Osteoblast (primary cell): ENCODE measurements at regions not wholly inside any gene's neighbourhood (a gene's known extent, or its start where the extent isn't known, plus 50 kb on each side); places are given as distances from the start of the nearest gene placed in this dataset.

Experiments used
- DNase-seq: peaks from one replicate; pipeline ENCODE4 v3.0.0; 2011; ENCODE audit warnings: low spot score, mixed read lengths; ENCODE audit not compliant: insufficient read length; ENCODE audit errors: missing footprints
- H2AFZ ChIP-seq: 2 replicates; pipeline ENCODE4 v1.6.0; 2011; ENCODE audit warnings: mild to moderate bottlenecking, low read length
- H3K27ac ChIP-seq: 2 replicates; pipeline ENCODE4 v1.5.1; 2011; ENCODE audit warnings: mild to moderate bottlenecking, low read depth, low read length, moderate library complexity
- H3K27me3 ChIP-seq: 2 replicates; pipeline ENCODE4 v1.6.0; 2012; ENCODE audit warnings: mild to moderate bottlenecking, control low read depth, inconsistent platforms, low read length, moderate library complexity; ENCODE audit not compliant: insufficient read depth
- H3K36me3 ChIP-seq: 2 replicates; pipeline ENCODE4 v1.5.1; 2011; ENCODE audit warnings: mild to moderate bottlenecking, low read length, control low read depth, moderate library complexity; ENCODE audit not compliant: insufficient read depth
- H3K4me1 ChIP-seq: 2 replicates; pipeline ENCODE4 v1.5.1; 2011; ENCODE audit warnings: mild to moderate bottlenecking, low read length, control low read depth, moderate library complexity; ENCODE audit not compliant: insufficient read depth
- H3K4me2 ChIP-seq: 2 replicates; pipeline ENCODE4 v1.6.0; 2011; ENCODE audit warnings: mild to moderate bottlenecking, low read length; ENCODE audit not compliant: insufficient read depth
- H3K4me3 ChIP-seq: fragments of 200-600 bp; sonication (generic); 3 replicates; pipeline ENCODE4 v1.5.1; 2012; ENCODE audit warnings: mild to moderate bottlenecking, low read length, inconsistent platforms; ENCODE audit not compliant: insufficient read depth
- H3K79me2 ChIP-seq: 2 replicates; pipeline ENCODE4 v1.6.0; 2012; ENCODE audit warnings: mild to moderate bottlenecking, low read length, control low read depth, inconsistent platforms; ENCODE audit not compliant: insufficient read depth
- H3K9me3 ChIP-seq: 2 replicates; pipeline ENCODE4 v1.5.1; 2011; ENCODE audit warnings: low read depth, low read length, control low read depth
- H4K20me1 ChIP-seq: 2 replicates; pipeline ENCODE4 v1.6.0; 2012; ENCODE audit warnings: mild to moderate bottlenecking, low read length, control low read depth; ENCODE audit not compliant: insufficient read depth
- TF ChIP-seq, protein P1 (sequence below): IDR thresholded peaks from 2 replicates; pipeline ENCODE4 v1.5.1; 2011; ENCODE audit warnings: mild to moderate bottlenecking, low read depth, low read length, moderate library complexity; ENCODE audit errors: extremely low read depth

DNA sequence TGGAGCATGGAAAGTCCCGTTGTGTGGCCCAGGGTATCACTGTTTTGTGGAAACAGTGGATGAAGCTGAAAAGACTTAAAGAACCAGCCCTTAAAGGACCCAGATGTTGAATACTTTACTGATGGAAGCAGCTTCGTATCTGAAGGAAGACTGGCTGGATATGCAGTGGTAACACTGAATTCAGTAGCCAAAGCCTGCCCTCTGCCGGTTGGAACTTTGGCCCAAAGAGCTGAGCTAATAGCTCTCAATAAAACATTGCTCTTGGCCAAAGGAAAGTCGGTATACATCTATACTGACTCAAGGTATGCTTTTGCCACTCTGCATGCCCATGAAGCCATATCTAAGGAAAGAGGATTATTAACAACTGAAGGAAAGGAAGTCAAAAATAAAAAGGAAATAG, 885.4 kb downstream of the PDCD6IP start:
- TF ChIP-seq, protein P1, sequence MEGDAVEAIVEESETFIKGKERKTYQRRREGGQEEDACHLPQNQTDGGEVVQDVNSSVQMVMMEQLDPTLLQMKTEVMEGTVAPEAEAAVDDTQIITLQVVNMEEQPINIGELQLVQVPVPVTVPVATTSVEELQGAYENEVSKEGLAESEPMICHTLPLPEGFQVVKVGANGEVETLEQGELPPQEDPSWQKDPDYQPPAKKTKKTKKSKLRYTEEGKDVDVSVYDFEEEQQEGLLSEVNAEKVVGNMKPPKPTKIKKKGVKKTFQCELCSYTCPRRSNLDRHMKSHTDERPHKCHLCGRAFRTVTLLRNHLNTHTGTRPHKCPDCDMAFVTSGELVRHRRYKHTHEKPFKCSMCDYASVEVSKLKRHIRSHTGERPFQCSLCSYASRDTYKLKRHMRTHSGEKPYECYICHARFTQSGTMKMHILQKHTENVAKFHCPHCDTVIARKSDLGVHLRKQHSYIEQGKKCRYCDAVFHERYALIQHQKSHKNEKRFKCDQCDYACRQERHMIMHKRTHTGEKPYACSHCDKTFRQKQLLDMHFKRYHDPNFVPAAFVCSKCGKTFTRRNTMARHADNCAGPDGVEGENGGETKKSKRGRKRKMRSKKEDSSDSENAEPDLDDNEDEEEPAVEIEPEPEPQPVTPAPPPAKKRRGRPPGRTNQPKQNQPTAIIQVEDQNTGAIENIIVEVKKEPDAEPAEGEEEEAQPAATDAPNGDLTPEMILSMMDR, result peak; percentile 64
- Histone ChIP-seq H3K79me2 (no peaks in the 10 kb centered on the region), H3K36me3 (no peaks in the 10 kb centered on the region), H2AFZ (no peak overlapping the region), H3K27ac (no peak overlapping the region), H3K4me3 (no peak overlapping the region), H3K4me2 (no peak overlapping the region), H4K20me1 (no peaks in the 10 kb centered on the region), H3K27me3 (no peaks in the 10 kb centered on the region), H3K4me1 (no peaks in the 10 kb centered on the region), H3K9me3 (no peaks in the 10 kb centered on the region)
- peak; percentile 30 for DNase-seq

DNA sequence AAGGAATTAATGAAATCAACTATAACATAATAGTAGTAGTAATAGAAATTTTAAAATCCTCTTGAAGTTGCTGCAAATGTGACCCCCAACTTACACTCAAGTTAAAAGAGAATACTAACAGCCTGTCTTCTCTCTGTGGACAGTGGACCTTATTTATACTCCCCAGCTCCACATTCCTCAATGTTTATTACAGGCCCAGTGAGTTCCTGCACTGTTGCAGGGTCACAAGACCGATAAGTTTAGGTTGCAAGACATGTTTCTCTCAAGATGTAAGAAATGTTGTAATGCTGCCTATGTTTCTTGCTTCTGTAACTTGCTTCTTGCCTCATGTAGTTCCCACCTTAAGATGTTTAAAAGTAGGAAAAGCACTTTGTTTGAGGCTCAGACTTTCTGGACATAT, 888.1 kb downstream of the PDCD6IP start:
- Histone ChIP-seq H3K27me3 (no peaks in the 10 kb centered on the region), H3K36me3 (no peaks in the 10 kb centered on the region)

DNA sequence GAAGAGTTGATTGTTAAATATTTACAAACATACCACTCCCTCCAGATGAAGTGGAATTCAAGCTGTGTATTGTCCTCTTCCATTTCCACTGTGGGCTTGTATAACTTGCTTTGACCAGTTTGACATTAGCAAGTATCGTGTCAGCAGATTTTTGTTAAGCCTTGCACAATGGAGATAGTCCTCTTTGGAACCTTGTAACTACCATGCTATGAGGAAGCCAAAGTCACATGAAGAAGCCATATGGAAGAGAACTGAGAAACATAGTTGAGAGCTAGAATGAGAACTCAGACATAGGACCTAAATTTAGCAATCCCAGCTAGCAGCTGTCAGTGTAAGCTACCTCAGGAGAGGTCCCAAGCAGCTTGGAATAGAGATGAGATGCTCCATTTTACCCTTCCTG, 889.2 kb downstream of the PDCD6IP start:
- no peak overlapping the region for H2AFZ ChIP-seq

More for the DNA sequence above, 888.1 kb downstream of the PDCD6IP start:
- Histone ChIP-seq H3K9me3 (peaks cover 3% of the 10 kb centered on the region), H3K4me3 (no peak overlapping the region), H3K27ac (no peak overlapping the region), H4K20me1 (no peaks in the 10 kb centered on the region), H3K79me2 (no peaks in the 10 kb centered on the region), H3K4me1 (no peaks in the 10 kb centered on the region), H2AFZ (no peak overlapping the region), H3K4me2 (no peak overlapping the region)
- TF ChIP-seq, protein P1, result no peak
- no peak for DNase-seq

DNA sequence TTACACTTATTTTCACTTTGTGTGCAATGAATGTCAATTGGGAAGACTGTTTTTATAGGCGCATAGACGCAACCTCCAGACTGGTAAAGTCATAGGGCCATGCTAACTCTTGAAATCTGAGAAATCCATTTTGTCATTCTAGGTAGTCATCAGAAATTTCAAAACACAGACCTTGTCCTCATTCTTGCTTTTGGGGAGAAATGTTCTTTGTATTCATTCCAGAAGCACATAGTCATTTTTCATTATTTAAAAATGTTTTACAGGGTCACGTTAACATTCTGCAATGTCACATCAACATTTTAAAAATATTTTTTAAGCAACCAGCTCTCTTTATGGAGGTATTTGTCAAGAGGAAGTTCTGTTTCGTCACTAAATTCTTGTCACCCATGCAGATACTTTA, 898.4 kb downstream of the PDCD6IP start:
- no peak for DNase-seq
- H3K9me3 ChIP-seq, result no peaks in the 10 kb centered on the region

More for the DNA sequence above, 889.2 kb downstream of the PDCD6IP start:
- H3K4me1 ChIP-seq, result no peaks in the 10 kb centered on the region
- H3K79me2 ChIP-seq, result no peaks in the 10 kb centered on the region
- no peaks in the 10 kb centered on the region for H3K27me3 ChIP-seq
- no peak overlapping the region for H3K27ac ChIP-seq
- H4K20me1 ChIP-seq, result no peaks in the 10 kb centered on the region
- DNase-seq, result no peak
- H3K4me3 ChIP-seq, result no peak overlapping the region
- peaks cover 3% of the 10 kb centered on the region for H3K9me3 ChIP-seq
- H3K36me3 ChIP-seq, result no peaks in the 10 kb centered on the region
- TF ChIP-seq, protein P1, result no peak
- no peak overlapping the region for H3K4me2 ChIP-seq

More for the DNA sequence above, 898.4 kb downstream of the PDCD6IP start:
- Histone ChIP-seq H3K79me2 (no peaks in the 10 kb centered on the region), H3K4me2 (no peak overlapping the region), H3K36me3 (no peaks in the 10 kb centered on the region), H4K20me1 (no peaks in the 10 kb centered on the region), H3K27me3 (no peaks in the 10 kb centered on the region), H2AFZ (no peak overlapping the region), H3K4me1 (no peaks in the 10 kb centered on the region), H3K27ac (no peak overlapping the region), H3K4me3 (no peak overlapping the region)
- TF ChIP-seq, protein P1, result no peak
